ENCODE measurements at regions not wholly inside any gene's neighbourhood (a gene's known extent, or its start where the extent isn't known, plus 50 kb on each side); places are given as distances from the start of the nearest gene placed in this dataset.

- ChIA-PET POLR2A (interaction anchor here (0.6 to 0.8 kb wide), 2 partner anchors 16 to 231 kb away, joined by 3 to 4 read pairs; no protein-coding TSS in a partner anchor), CTCF (no interaction called here)
- peak overlapping the region in 1 of 8 donors; percentile 91 for H3K27ac Mint-ChIP-seq
Measured at GRCh38 chr1:234707641-234708040, 97.7 kb upstream of the IRF2BP2 start.

GRCh38 chr1:234706931-234707330 lies 97.0 kb upstream of the IRF2BP2 start:
- Mint-ChIP-seq H3K9me3 (no peaks in the 10 kb centered on the region), H3K27ac (no peak overlapping the region), H3K27me3 (no peaks in the 10 kb centered on the region), H3K36me3 (no peaks in the 10 kb centered on the region), H3K4me3 (no peak overlapping the region), H3K4me1 (peaks cover 8 to 23% (median 11%) of the 10 kb centered on the region in 3 donors)
- no peaks in the 10 kb centered on the region for H3K9me3 ChIP-seq (ENCODE audit: low read length)
- H3K36me3 ChIP-seq (ENCODE audit: insufficient read depth, low read length), result no peaks in the 10 kb centered on the region
- H3K27ac ChIP-seq (ENCODE audit: low read depth, low read length), result no peak overlapping the region
- POLR2A ChIA-PET, result interaction anchor here (0.6 to 0.8 kb wide), 2 partner anchors 17 to 232 kb away, joined by 3 to 4 read pairs; no protein-coding TSS in a partner anchor
- no peaks in the 10 kb centered on the region for H3K4me1 ChIP-seq (ENCODE audit: insufficient read depth, low read length)
- CTCF ChIA-PET, result no interaction called here
- no peaks in the 10 kb centered on the region for H3K27me3 ChIP-seq (ENCODE audit: insufficient read depth, low read length, poor library complexity, severe bottlenecking)
- no peak for DNase-seq
- no peak overlapping the region for H3K4me3 ChIP-seq (ENCODE audit: low read length)

More at GRCh38 chr1:234707641-234708040, 97.7 kb upstream of the IRF2BP2 start:
- Histone ChIP-seq H3K4me3 (ENCODE audit: low read length) (no peak overlapping the region), H3K27me3 (ENCODE audit: insufficient read depth, low read length, poor library complexity, severe bottlenecking) (no peaks in the 10 kb centered on the region), H3K36me3 (ENCODE audit: insufficient read depth, low read length) (no peaks in the 10 kb centered on the region), H3K4me1 (ENCODE audit: insufficient read depth, low read length) (no peaks in the 10 kb centered on the region), H3K9me3 (ENCODE audit: low read length) (no peaks in the 10 kb centered on the region), H3K27ac (ENCODE audit: low read depth, low read length) (no peak overlapping the region)
- peaks cover 8 to 23% (median 11%) of the 10 kb centered on the region in 3 donors for H3K4me1 Mint-ChIP-seq
- DNase-seq, result no peak
- H3K9me3 Mint-ChIP-seq, result no peaks in the 10 kb centered on the region
- H3K36me3 Mint-ChIP-seq, result no peaks in the 10 kb centered on the region
- no peaks in the 10 kb centered on the region for H3K27me3 Mint-ChIP-seq
- no peak overlapping the region for H3K4me3 Mint-ChIP-seq

GRCh38 chr1:234706199-234706598 lies 96.2 kb upstream of the IRF2BP2 start:
- Mint-ChIP-seq H3K27ac (no peak overlapping the region), H3K27me3 (no peaks in the 10 kb centered on the region), H3K9me3 (no peaks in the 10 kb centered on the region), H3K4me3 (peak overlapping the region in 1 of 7 donors; percentile 20), H3K4me1 (peaks cover 8 to 23% (median 11%) of the 10 kb centered on the region in 3 donors), H3K36me3 (no peaks in the 10 kb centered on the region)
- Histone ChIP-seq H3K27ac (ENCODE audit: low read depth, low read length) (no peak overlapping the region), H3K4me3 (ENCODE audit: low read length) (no peak overlapping the region), H3K36me3 (ENCODE audit: insufficient read depth, low read length) (no peaks in the 10 kb centered on the region), H3K27me3 (ENCODE audit: insufficient read depth, low read length, poor library complexity, severe bottlenecking) (no peaks in the 10 kb centered on the region), H3K9me3 (ENCODE audit: low read length) (no peaks in the 10 kb centered on the region), H3K4me1 (ENCODE audit: insufficient read depth, low read length) (no peaks in the 10 kb centered on the region)
- no peak for DNase-seq
- POLR2A ChIA-PET, result interaction anchor here (0.6 kb wide), 1 partner anchor 91 kb away, joined by 3 read pairs; no protein-coding TSS in a partner anchor
- CTCF ChIA-PET, result interaction anchor here (1.6 kb wide), 1 partner anchor 34 kb away, joined by 3 read pairs; no protein-coding TSS in a partner anchor

- peaks cover 8 to 23% (median 11%) of the 10 kb centered on the region in 3 donors for H3K4me1 Mint-ChIP-seq
- no peak overlapping the region for H3K27ac ChIP-seq (ENCODE audit: low read depth, low read length)
- no peaks in the 10 kb centered on the region for H3K36me3 Mint-ChIP-seq
- peak overlapping the region in 2 of 8 donors; percentile 4 to 80 for H3K27ac Mint-ChIP-seq
- no peaks in the 10 kb centered on the region for H3K4me1 ChIP-seq (ENCODE audit: insufficient read depth, low read length)
- H3K4me3 ChIP-seq (ENCODE audit: low read length), result no peak overlapping the region
- H3K9me3 Mint-ChIP-seq, result no peaks in the 10 kb centered on the region
- DNase-seq, result no peak
- H3K9me3 ChIP-seq (ENCODE audit: low read length), result no peaks in the 10 kb centered on the region
- ChIA-PET CTCF (interaction anchor here (1.2 to 1.6 kb wide), 2 partner anchors 34 to 49 kb away, joined by 3 read pairs; no protein-coding TSS in a partner anchor), POLR2A (no interaction called here)
- no peaks in the 10 kb centered on the region for H3K36me3 ChIP-seq (ENCODE audit: insufficient read depth, low read length)
- no peaks in the 10 kb centered on the region for H3K27me3 Mint-ChIP-seq
- no peak overlapping the region for H3K4me3 Mint-ChIP-seq
- H3K27me3 ChIP-seq (ENCODE audit: insufficient read depth, low read length, poor library complexity, severe bottlenecking), result no peaks in the 10 kb centered on the region
Measured at GRCh38 chr1:234705615-234706014, 95.6 kb upstream of the IRF2BP2 start.

- no peaks in the 10 kb centered on the region for H3K9me3 Mint-ChIP-seq
- DNase-seq, result no peak
- H3K4me1 Mint-ChIP-seq, result peaks cover 8 to 32% (median 16%) of the 10 kb centered on the region in 3 donors
- H3K36me3 Mint-ChIP-seq, result no peaks in the 10 kb centered on the region
- POLR2A ChIA-PET, result no interaction called here
- no peaks in the 10 kb centered on the region for H3K27me3 Mint-ChIP-seq
- H3K36me3 ChIP-seq (ENCODE audit: insufficient read depth, low read length), result no peaks in the 10 kb centered on the region
- no peaks in the 10 kb centered on the region for H3K27me3 ChIP-seq (ENCODE audit: insufficient read depth, low read length, poor library complexity, severe bottlenecking)
- H3K4me1 ChIP-seq (ENCODE audit: insufficient read depth, low read length), result no peaks in the 10 kb centered on the region
- H3K27ac Mint-ChIP-seq, result no peak overlapping the region
- H3K27ac ChIP-seq (ENCODE audit: low read depth, low read length), result no peak overlapping the region
- no peaks in the 10 kb centered on the region for H3K9me3 ChIP-seq (ENCODE audit: low read length)
- H3K4me3 ChIP-seq (ENCODE audit: low read length), result no peak overlapping the region
- H3K4me3 Mint-ChIP-seq, result no peak overlapping the region
- CTCF ChIA-PET, result interaction anchor here (0.9 to 1.8 kb wide), 5 partner anchors 10 to 58 kb away, joined by 3 to 6 read pairs (median 3); no protein-coding TSS in a partner anchor
Measured at GRCh38 chr1:234704106-234704887, 94.3 kb upstream of the IRF2BP2 start.

- POLR2A ChIA-PET, result no interaction called here
- Histone ChIP-seq H3K27ac (ENCODE audit: low read depth, low read length) (no peak overlapping the region), H3K9me3 (ENCODE audit: low read length) (no peaks in the 10 kb centered on the region), H3K36me3 (ENCODE audit: insufficient read depth, low read length) (no peaks in the 10 kb centered on the region), H3K4me1 (ENCODE audit: insufficient read depth, low read length) (no peaks in the 10 kb centered on the region), H3K27me3 (ENCODE audit: insufficient read depth, low read length, poor library complexity, severe bottlenecking) (no peaks in the 10 kb centered on the region), H3K4me3 (ENCODE audit: low read length) (no peak overlapping the region)
- Mint-ChIP-seq H3K4me1 (peaks cover 8 to 23% (median 16%) of the 10 kb centered on the region in 3 donors), H3K27me3 (no peaks in the 10 kb centered on the region), H3K4me3 (no peak overlapping the region), H3K36me3 (peaks cover 0 to 7% (median 0%) of the 10 kb centered on the region in 3 donors), H3K27ac (no peak overlapping the region), H3K9me3 (no peaks in the 10 kb centered on the region)
- DNase-seq, result no peak
- CTCF ChIA-PET, result interaction anchor here (1.8 to 2.5 kb wide), 2 partner anchors 8 to 381 kb away, joined by 6 to 7 read pairs; no protein-coding TSS in a partner anchor
Measured at GRCh38 chr1:234702342-234703000, 92.5 kb upstream of the IRF2BP2 start.

GRCh38 chr1:234701737-234702341 lies 91.9 kb upstream of the IRF2BP2 start:
- Histone ChIP-seq H3K9me3 (ENCODE audit: low read length) (no peaks in the 10 kb centered on the region), H3K27me3 (ENCODE audit: insufficient read depth, low read length, poor library complexity, severe bottlenecking) (no peaks in the 10 kb centered on the region), H3K4me1 (ENCODE audit: insufficient read depth, low read length) (no peaks in the 10 kb centered on the region), H3K27ac (ENCODE audit: low read depth, low read length) (no peak overlapping the region), H3K36me3 (ENCODE audit: insufficient read depth, low read length) (no peaks in the 10 kb centered on the region), H3K4me3 (ENCODE audit: low read length) (no peak overlapping the region)
- peaks cover 0 to 7% (median 2%) of the 10 kb centered on the region in 3 donors for H3K36me3 Mint-ChIP-seq
- no peak overlapping the region for H3K4me3 Mint-ChIP-seq
- POLR2A ChIA-PET, result no interaction called here
- H3K9me3 Mint-ChIP-seq, result no peaks in the 10 kb centered on the region
- no peak overlapping the region for H3K27ac Mint-ChIP-seq
- H3K27me3 Mint-ChIP-seq, result no peaks in the 10 kb centered on the region
- peaks cover 8 to 23% (median 16%) of the 10 kb centered on the region in 3 donors for H3K4me1 Mint-ChIP-seq
- no peak for DNase-seq
- CTCF ChIA-PET, result interaction anchor here (2.5 kb wide), 1 partner anchor 382 kb away, joined by 7 read pairs; no protein-coding TSS in a partner anchor

Measured in CD8-positive, alpha-beta memory T cell (primary cell).